ENCODE measurements at regions not wholly inside any gene's neighbourhood (a gene's known extent, or its start where the extent isn't known, plus 50 kb on each side); places are given as distances from the start of the nearest gene placed in this dataset.

GRCh38 chrX:10952619-10953018 lies 158.5 kb upstream of the HCCS start:
- no peak overlapping the region for H2BK20ac ChIP-seq (ENCODE audit: low read length)
- FAIRE-seq (peak; percentile 13), DNase-seq (ENCODE audit: low read depth in 1 of 2, low spot score in 2 of 2) (peak in 1 of 2 experiments; percentile 1)
- ChIA-PET CTCF (ENCODE audit: partially characterized antibody) (interaction anchor here (1.6 kb wide), 1 partner anchor 47 kb away, joined by 3 read pairs; no protein-coding TSS in a partner anchor), POLR2A (ENCODE audit: partially characterized antibody) (no interaction called here)
- H3K4me2 ChIP-seq (ENCODE audit: insufficient read depth in 1 of 2, low read depth in 2 of 2, low read length in 2 of 2), result no peak overlapping the region
- no peak overlapping the region for H2BK15ac ChIP-seq (ENCODE audit: low read length)
- H3K27ac ChIP-seq (ENCODE audit: low read depth, low read length), result no peak overlapping the region
- H4K20me1 ChIP-seq (replicated peaks in 1 of 2; ENCODE audit: control insufficient read depth in 1 of 2, insufficient read depth in 2 of 2, low read length in 2 of 2), result no peaks in the 10 kb centered on the region
- H3K79me2 ChIP-seq (ENCODE audit: control insufficient read depth in 1 of 2, insufficient read depth in 2 of 2, low read length in 2 of 2), result no peaks in the 10 kb centered on the region
- 70% methylated on average over 5 of the region's 5 CpGs; no CpG with 5 or more reads in 1 of the 2 experiments for WGBS, 2 experiments (ENCODE audit: extremely low coverage in 1 of 2, insufficient coverage in 1 of 2, insufficient read length in 1 of 2, insufficient replicate concordance in 2 of 2, low coverage in 1 of 2, low lambda C conversion rate in 2 of 2, missing lambda C conversion rate in 1 of 2)
- no peak overlapping the region for H3K56ac ChIP-seq (replicated peaks; ENCODE audit: insufficient read length, low read depth, low read length)
- H2AFZ ChIP-seq (ENCODE audit: low read length), result no peak overlapping the region
- H3K9ac ChIP-seq (replicated peaks in 1 of 4; ENCODE audit: extremely low read depth in 1 of 4, low read depth in 3 of 4, low read length in 3 of 4), result no peak overlapping the region
- H2AK5ac ChIP-seq (ENCODE audit: low read depth, low read length), result no peak overlapping the region
- no peaks in the 10 kb centered on the region for H3K27me3 ChIP-seq (replicated peaks in 1 of 4; ENCODE audit: control insufficient read depth in 3 of 4, extremely low read depth in 1 of 4, insufficient read depth in 3 of 4, low read length in 3 of 4)
- H3K4ac ChIP-seq (replicated peaks; ENCODE audit: insufficient read length, low read depth, low read length), result no peak overlapping the region
- H3K23me2 ChIP-seq (ENCODE audit: low read depth, low read length), result no peaks in the 10 kb centered on the region
- no peak overlapping the region for H3K23ac ChIP-seq (ENCODE audit: insufficient read length)
- H3K36me3 ChIP-seq (ENCODE audit: control insufficient read depth in 2 of 4, insufficient read depth in 4 of 4, low read length in 3 of 4), result no peaks in the 10 kb centered on the region
- H4K5ac ChIP-seq (ENCODE audit: insufficient read length, low read depth, low read length), result no peak overlapping the region
- H3K9me3 ChIP-seq (ENCODE audit: insufficient read depth in 2 of 2, low read depth in 1 of 2, low read length in 1 of 2), result peaks cover 0 to 2% of the 10 kb centered on the region in 2 experiments; a peak in 1 of 4 replicates
- H3K18ac ChIP-seq (ENCODE audit: extremely low read depth, low read length), result no peak overlapping the region
- no peak overlapping the region for H4K8ac ChIP-seq (ENCODE audit: extremely low read depth, insufficient read depth, low read length)
- TF ChIP-seq CEBPB (IDR thresholded peaks at IDR 0.05; ENCODE audit: low read depth, low read length) (peak; percentile 67), TCF12 (IDR thresholded peaks at IDR 0.05; ENCODE audit: low read depth, low read length) (no peak), PHF8 (conservative IDR thresholded peaks at IDR 0.05; ENCODE audit: low read depth, low read length) (no peak)
- H3K4me3 ChIP-seq (ENCODE audit: extremely low read depth in 1 of 4, insufficient read depth in 2 of 4, low read depth in 3 of 4, low read length in 4 of 4), result no peak overlapping the region
- no peak overlapping the region for H4K91ac ChIP-seq (replicated peaks; ENCODE audit: insufficient read length, low read length)
- H3K14ac ChIP-seq (ENCODE audit: insufficient read length), result no peak overlapping the region
- H2BK12ac ChIP-seq (ENCODE audit: low read depth, low read length), result no peak overlapping the region
- no peaks in the 10 kb centered on the region for H3K79me1 ChIP-seq (ENCODE audit: low read depth, low read length)
- no peak overlapping the region for H2BK5ac ChIP-seq (ENCODE audit: low read depth, low read length)
- no peak overlapping the region for H2BK120ac ChIP-seq (replicated peaks; ENCODE audit: low read depth, low read length)
- H3K4me1 ChIP-seq (replicated peaks in 1 of 4; ENCODE audit: control insufficient read depth in 3 of 4, insufficient read depth in 4 of 4, low read length in 3 of 4), result peaks cover 0 to 7% (median 0%) of the 10 kb centered on the region in 4 experiments; a peak in 3 of 7 replicates
